ENCODE measurements at regions not wholly inside any gene's neighbourhood (a gene's known extent, or its start where the extent isn't known, plus 50 kb on each side); places are given as distances from the start of the nearest gene placed in this dataset.

GRCh38 chr4:135371137-135371536, 1169.5 kb upstream of the PABPC4L start:
- TF ChIP-seq EZH2 (IDR thresholded peaks at IDR 0.05; ENCODE audit: insufficient read depth, poor library complexity, severe bottlenecking) (no peak), EZH2phosphoT487 (IDR thresholded peaks at IDR 0.05; ENCODE audit: insufficient read depth, low read depth) (no peak)

Data from GM23248 (cell line).